Lung (tissue), 11 donors: ENCODE measurements at regions not wholly inside any gene's neighbourhood (a gene's known extent, or its start where the extent isn't known, plus 50 kb on each side); places are given as distances from the start of the nearest gene placed in this dataset.
A peak's percentile ranks its signal among the peaks of the same experiment; 100 is the strongest.

ENCODE experiments used
- ATAC-seq: fragments of 200-7000 bp; cut with Tn5 transposase; one replicate; pipeline ENCODE4 v1.9.1; 2020; ENCODE audit warnings: moderate number of reproducible peaks; ENCODE audit not compliant: insufficient read depth, low FRiP score
- DNase-seq, 3 donors: peaks; one replicate each; pipeline ENCODE4 v3.0.0-alpha.2; 2013 to 2017
- H3K27ac ChIP-seq, 2 donors: one replicate each; pipeline ENCODE4 v1.5.1; 2013; ENCODE audit warnings: mild to moderate bottlenecking in 2 of 2, moderate library complexity in 2 of 2, control low read depth in 1 of 2, inconsistent platforms in 1 of 2, low read depth in 1 of 2, low read length in 1 of 2
- H3K27me3 ChIP-seq, 3 donors: one replicate each; pipeline ENCODE4 v1.5.1; 2013; ENCODE audit warnings: low read length in 2 of 3; ENCODE audit not compliant: control insufficient read depth in 3 of 3, insufficient read depth in 3 of 3
- H3K36me3 ChIP-seq, 4 donors: one replicate each; pipeline ENCODE4 v1.5.1; 2013; ENCODE audit warnings: low read length in 4 of 4, mild to moderate bottlenecking in 1 of 4, moderate library complexity in 1 of 4; ENCODE audit not compliant: control insufficient read depth in 4 of 4, insufficient read depth in 4 of 4
- H3K4me1 ChIP-seq, 5 donors: one replicate each; pipeline ENCODE4 v1.5.1; 2013; ENCODE audit warnings: low read length in 5 of 5, mild to moderate bottlenecking in 2 of 5, moderate library complexity in 1 of 5; ENCODE audit not compliant: control insufficient read depth in 5 of 5, insufficient read depth in 5 of 5
- H3K4me3 ChIP-seq: one replicate; pipeline ENCODE4 v1.5.1; 2013; ENCODE audit warnings: mild to moderate bottlenecking, control low read depth, moderate library complexity
- H3K9ac ChIP-seq, 2 donors: one replicate each; pipeline ENCODE4 v1.5.1; 2013; ENCODE audit warnings: low read length in 2 of 2, control low read depth in 1 of 2; ENCODE audit not compliant: insufficient read depth in 1 of 2
- H3K9me3 ChIP-seq, 4 donors: one replicate each; pipeline ENCODE4 v1.5.1; 2013; ENCODE audit warnings: low read length in 3 of 4, mild to moderate bottlenecking in 1 of 4, moderate library complexity in 1 of 4; ENCODE audit not compliant: control insufficient read depth in 4 of 4, insufficient read depth in 3 of 4
- WGBS, 2 donors: extraction: QIAGEN DNeasy Blood & Tissue Kit; methylation state at CpG; one replicate each; pipeline ENCODE4 v1.1.7; 2013; 5-methylcytosine and 5-hydroxymethylcytosine counted together
- TF ChIP-seq, protein P1 (sequence below): IDR thresholded peaks from 2 replicates; pipeline ENCODE4 v1.5.1; 2012; ENCODE audit warnings: mild to moderate bottlenecking; ENCODE audit errors: control extremely low read depth, extremely low read depth
- donor health status: control.
- donor health status: control.
- donor health status: Bipolar disorder and iron deficiency.
- donor health status: healthy.
- donor health status: DM: yes; HTN: yes; CAD: no.

GRCh38 chr4:123848606-123849005 lies 452.0 kb downstream of the SPRY1 start:
- no peak for ATAC-seq
- H3K27ac ChIP-seq, result no peak overlapping the region
- WGBS, 2 donors, result 67 to 83% methylated on average over 1 of the region's 1 CpG

DNA sequence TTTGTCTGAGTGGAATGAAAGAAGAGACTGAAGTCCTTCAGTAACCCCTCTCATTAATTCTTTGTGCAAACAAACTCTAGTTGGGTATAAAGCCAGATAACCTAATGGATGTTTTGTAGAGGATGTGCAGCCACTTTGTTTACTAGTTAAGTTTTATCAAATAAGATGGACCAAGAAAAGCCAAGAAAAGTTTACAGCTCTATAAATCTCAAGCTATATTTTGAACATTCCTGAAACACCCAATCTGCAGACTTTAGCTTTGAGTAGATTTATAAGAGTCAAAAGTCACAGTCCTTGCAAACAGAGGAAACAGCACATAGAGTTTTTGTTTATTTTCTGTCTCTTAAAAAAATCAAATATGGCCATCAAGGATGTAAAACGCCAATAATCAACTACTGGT lies 452.9 kb downstream of the SPRY1 start:
- Histone ChIP-seq H3K9ac (no peak overlapping the region), H3K9me3 (no peaks in the 10 kb centered on the region), H3K27me3 (no peaks in the 10 kb centered on the region), H3K4me1 (peaks cover 0 to 35% (median 0%) of the 10 kb centered on the region in 5 donors), H3K36me3 (no peaks in the 10 kb centered on the region), H3K4me3 (no peak overlapping the region), H3K27ac (peak overlapping the region in 1 of 2 donors; percentile 9)
- ATAC-seq (no peak), DNase-seq (no peak)
- TF ChIP-seq, protein P1, sequence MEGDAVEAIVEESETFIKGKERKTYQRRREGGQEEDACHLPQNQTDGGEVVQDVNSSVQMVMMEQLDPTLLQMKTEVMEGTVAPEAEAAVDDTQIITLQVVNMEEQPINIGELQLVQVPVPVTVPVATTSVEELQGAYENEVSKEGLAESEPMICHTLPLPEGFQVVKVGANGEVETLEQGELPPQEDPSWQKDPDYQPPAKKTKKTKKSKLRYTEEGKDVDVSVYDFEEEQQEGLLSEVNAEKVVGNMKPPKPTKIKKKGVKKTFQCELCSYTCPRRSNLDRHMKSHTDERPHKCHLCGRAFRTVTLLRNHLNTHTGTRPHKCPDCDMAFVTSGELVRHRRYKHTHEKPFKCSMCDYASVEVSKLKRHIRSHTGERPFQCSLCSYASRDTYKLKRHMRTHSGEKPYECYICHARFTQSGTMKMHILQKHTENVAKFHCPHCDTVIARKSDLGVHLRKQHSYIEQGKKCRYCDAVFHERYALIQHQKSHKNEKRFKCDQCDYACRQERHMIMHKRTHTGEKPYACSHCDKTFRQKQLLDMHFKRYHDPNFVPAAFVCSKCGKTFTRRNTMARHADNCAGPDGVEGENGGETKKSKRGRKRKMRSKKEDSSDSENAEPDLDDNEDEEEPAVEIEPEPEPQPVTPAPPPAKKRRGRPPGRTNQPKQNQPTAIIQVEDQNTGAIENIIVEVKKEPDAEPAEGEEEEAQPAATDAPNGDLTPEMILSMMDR, result no peak
- WGBS, 2 donors, result 61 to 62% methylated on average over 1 of the region's 1 CpG

More at GRCh38 chr4:123848606-123849005, 452.0 kb downstream of the SPRY1 start:
- Histone ChIP-seq H3K4me3 (no peak overlapping the region), H3K9ac (no peak overlapping the region), H3K4me1 (peaks cover 0 to 27% (median 0%) of the 10 kb centered on the region in 5 donors), H3K36me3 (no peaks in the 10 kb centered on the region), H3K27me3 (no peaks in the 10 kb centered on the region), H3K9me3 (no peaks in the 10 kb centered on the region)
- peak in 2 of 3 donors; percentile 87 to 91 for DNase-seq
- TF ChIP-seq, protein P1, result no peak

- no peak overlapping the region for H3K9ac ChIP-seq
- peaks cover 0 to 48% (median 3%) of the 10 kb centered on the region in 5 donors for H3K4me1 ChIP-seq
- ATAC-seq (no peak), DNase-seq (no peak)
- TF ChIP-seq, protein P1, result no peak
- no peak overlapping the region for H3K4me3 ChIP-seq
- H3K27me3 ChIP-seq, result no peaks in the 10 kb centered on the region
- 81 to 88% methylated on average over 3 of the region's 3 CpGs for WGBS, 2 donors
- no peaks in the 10 kb centered on the region for H3K36me3 ChIP-seq
- H3K9me3 ChIP-seq, result no peaks in the 10 kb centered on the region
- H3K27ac ChIP-seq, result no peak overlapping the region
Observed at GRCh38 chr4:123851521-123851920, 454.9 kb downstream of the SPRY1 start.

GRCh38 chr4:123853651-123854050 lies 457.1 kb downstream of the SPRY1 start:
- Histone ChIP-seq H3K27me3 (no peaks in the 10 kb centered on the region), H3K9ac (no peak overlapping the region), H3K4me1 (peaks cover 0 to 61% (median 7%) of the 10 kb centered on the region in 5 donors), H3K4me3 (no peak overlapping the region), H3K9me3 (no peaks in the 10 kb centered on the region), H3K36me3 (no peaks in the 10 kb centered on the region), H3K27ac (no peak overlapping the region)
- TF ChIP-seq, protein P1, result no peak
- WGBS, 2 donors, result 95 to 97% methylated on average over 3 of the region's 3 CpGs
- no peak for DNase-seq
- ATAC-seq, result no peak
